Uterus (tissue), 2 donors: ENCODE measurements at regions not wholly inside any gene's neighbourhood (a gene's known extent, or its start where the extent isn't known, plus 50 kb on each side); places are given as distances from the start of the nearest gene placed in this dataset.

Experiments used
- POLR2A ChIP-seq, 2 donors: fragments of 450-650 bp; IDR thresholded peaks; one replicate each; pipeline ENCODE4 v1.6.1; 2016; ENCODE audit warnings: antibody characterized with exemption in 2 of 2, mild to moderate bottlenecking in 1 of 2, moderate library complexity in 1 of 2
- TF ChIP-seq, protein P1 (sequence below), 4 experiments: fragments of 200-600 bp in 2 of 4; fragments of 450-650 bp in 2 of 4; sonication (generic) in 2 of 4; IDR thresholded peaks; one replicate each; pipeline ENCODE4 v1.5.1; 2016 to 2019; ENCODE audit warnings: antibody characterized with exemption in 4 of 4, mild to moderate bottlenecking in 2 of 4, moderate library complexity in 1 of 4

DNA sequence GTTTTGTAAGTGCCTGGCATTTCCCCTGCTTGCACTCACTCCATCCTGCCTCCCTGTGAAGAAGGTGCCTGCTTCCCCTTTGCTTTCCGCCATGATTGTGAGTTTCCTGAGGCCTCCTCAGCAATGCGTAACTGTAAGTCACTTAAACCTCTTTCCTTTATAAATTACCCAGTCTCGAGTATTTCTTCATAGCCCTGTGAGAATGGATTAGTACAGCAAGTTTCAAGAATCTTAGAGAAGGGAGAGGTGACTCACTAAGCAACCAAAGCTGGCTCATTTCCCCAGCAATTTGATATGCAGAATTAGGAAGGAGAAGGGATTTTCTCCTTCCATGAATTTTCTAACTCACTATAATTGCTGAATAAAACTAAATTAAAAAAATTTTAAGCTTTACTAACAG lies 251.0 kb upstream of the FOXG1 start:
- TF ChIP-seq, protein P1, sequence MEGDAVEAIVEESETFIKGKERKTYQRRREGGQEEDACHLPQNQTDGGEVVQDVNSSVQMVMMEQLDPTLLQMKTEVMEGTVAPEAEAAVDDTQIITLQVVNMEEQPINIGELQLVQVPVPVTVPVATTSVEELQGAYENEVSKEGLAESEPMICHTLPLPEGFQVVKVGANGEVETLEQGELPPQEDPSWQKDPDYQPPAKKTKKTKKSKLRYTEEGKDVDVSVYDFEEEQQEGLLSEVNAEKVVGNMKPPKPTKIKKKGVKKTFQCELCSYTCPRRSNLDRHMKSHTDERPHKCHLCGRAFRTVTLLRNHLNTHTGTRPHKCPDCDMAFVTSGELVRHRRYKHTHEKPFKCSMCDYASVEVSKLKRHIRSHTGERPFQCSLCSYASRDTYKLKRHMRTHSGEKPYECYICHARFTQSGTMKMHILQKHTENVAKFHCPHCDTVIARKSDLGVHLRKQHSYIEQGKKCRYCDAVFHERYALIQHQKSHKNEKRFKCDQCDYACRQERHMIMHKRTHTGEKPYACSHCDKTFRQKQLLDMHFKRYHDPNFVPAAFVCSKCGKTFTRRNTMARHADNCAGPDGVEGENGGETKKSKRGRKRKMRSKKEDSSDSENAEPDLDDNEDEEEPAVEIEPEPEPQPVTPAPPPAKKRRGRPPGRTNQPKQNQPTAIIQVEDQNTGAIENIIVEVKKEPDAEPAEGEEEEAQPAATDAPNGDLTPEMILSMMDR (IDR thresholded peaks at IDR 0.05), result no peak
- TF ChIP-seq POLR2A (IDR thresholded peaks at IDR 0.05), result no peak
